ENCODE measurements at regions not wholly inside any gene's neighbourhood (a gene's known extent, or its start where the extent isn't known, plus 50 kb on each side); places are given as distances from the start of the nearest gene placed in this dataset.
A peak's percentile ranks its signal among the peaks of the same experiment; 100 is the strongest.
"Not testable (repeated sequence)": the region's sequence is repeated elsewhere in the genome, so short reads cannot be mapped to it uniquely, and the experiment has no call there.

- no peak for DNase-seq (ENCODE audit: low read depth)
- H3K4me3 ChIP-seq (ENCODE audit: low read depth, low read length) = no peak overlapping the region
- TF ChIP-seq CTCF (conservative IDR thresholded peaks at IDR 0.05; ENCODE audit: low read depth, low read length) = no peak
Observed at GRCh38 chr20:29326376-29327070, 1930.9 kb upstream of the DEFB115 start.

- not testable (repeated sequence) for DNase-seq (ENCODE audit: low read depth); H3K4me3 ChIP-seq (ENCODE audit: low read depth, low read length)
- peak; percentile 26 for TF ChIP-seq CTCF (conservative IDR thresholded peaks at IDR 0.05; ENCODE audit: low read depth, low read length)
Observed at GRCh38 chr20:29327600-29328420, 1929.7 kb upstream of the DEFB115 start.

- not testable (repeated sequence) for H3K4me3 ChIP-seq (ENCODE audit: low read depth, low read length); DNase-seq (ENCODE audit: low read depth)
Observed at GRCh38 chr20:29330429-29331115, 1926.9 kb upstream of the DEFB115 start.

GRCh38 chr20:29349836-29350235 lies 1907.6 kb upstream of the DEFB115 start:
- TF ChIP-seq CTCF (conservative IDR thresholded peaks at IDR 0.05; ENCODE audit: low read depth, low read length) = no peak
- DNase-seq (ENCODE audit: low read depth) = no peak
- H3K4me3 ChIP-seq (ENCODE audit: low read depth, low read length) = no peak overlapping the region

- not testable (repeated sequence) for DNase-seq (ENCODE audit: low read depth); H3K4me3 ChIP-seq (ENCODE audit: low read depth, low read length)
Observed at GRCh38 chr20:29375937-29376336, 1881.5 kb upstream of the DEFB115 start.

GRCh38 chr20:29392853-29393252 lies 1864.6 kb upstream of the DEFB115 start:
- H3K4me3 ChIP-seq (ENCODE audit: low read depth, low read length); DNase-seq (ENCODE audit: low read depth): not testable (repeated sequence)

GRCh38 chr20:29408034-29408695 lies 1849.3 kb upstream of the DEFB115 start:
- H3K4me3 ChIP-seq (ENCODE audit: low read depth, low read length) = no peak overlapping the region
- TF ChIP-seq CTCF (conservative IDR thresholded peaks at IDR 0.05; ENCODE audit: low read depth, low read length) = no peak
- peak; percentile 9 for DNase-seq (ENCODE audit: low read depth)

- not testable (repeated sequence) for DNase-seq (ENCODE audit: low read depth); H3K4me3 ChIP-seq (ENCODE audit: low read depth, low read length)
Observed at GRCh38 chr20:29408707-29409106, 1848.8 kb upstream of the DEFB115 start.

GRCh38 chr20:29409160-29409689 lies 1848.2 kb upstream of the DEFB115 start:
- DNase-seq (ENCODE audit: low read depth); H3K4me3 ChIP-seq (ENCODE audit: low read depth, low read length): not testable (repeated sequence)
